ENCODE measurements at regions not wholly inside any gene's neighbourhood (a gene's known extent, or its start where the extent isn't known, plus 50 kb on each side); places are given as distances from the start of the nearest gene placed in this dataset.

- TF ChIP-seq TAF1 (IDR thresholded peaks at IDR 0.05; ENCODE audit: borderline replicate concordance, insufficient read depth, low read length) = no peak
- no peak for TF ChIP-seq FOXP2 (optimal IDR thresholded peaks at IDR 0.05; ENCODE audit: borderline replicate concordance, extremely low read depth, extremely low read length, insufficient read depth)
- TF ChIP-seq POLR2AphosphoS5 (IDR thresholded peaks at IDR 0.05; ENCODE audit: low read depth, low read length) = no peak
- TF ChIP-seq REST (IDR thresholded peaks at IDR 0.05; ENCODE audit: insufficient read depth in 1 of 2, low read depth in 2 of 2, low read length in 2 of 2) = no peak
- no peak for TF ChIP-seq SIN3A (IDR thresholded peaks at IDR 0.05; ENCODE audit: borderline replicate concordance, insufficient read depth, low read length)
These were observed 91.7 kb upstream of the B3GAT2 start for GRCh38 chr6:71048320-71049164.

- no peak for TF ChIP-seq SIN3A (IDR thresholded peaks at IDR 0.05; ENCODE audit: borderline replicate concordance, insufficient read depth, low read length)
- no peak for TF ChIP-seq POLR2AphosphoS5 (IDR thresholded peaks at IDR 0.05; ENCODE audit: low read depth, low read length)
- no peak for TF ChIP-seq TAF1 (IDR thresholded peaks at IDR 0.05; ENCODE audit: borderline replicate concordance, insufficient read depth, low read length)
- TF ChIP-seq FOXP2 (optimal IDR thresholded peaks at IDR 0.05; ENCODE audit: borderline replicate concordance, extremely low read depth, extremely low read length, insufficient read depth) = no peak
- TF ChIP-seq REST (IDR thresholded peaks at IDR 0.05; ENCODE audit: insufficient read depth in 1 of 2, low read depth in 2 of 2, low read length in 2 of 2) = no peak
These were observed 92.4 kb upstream of the B3GAT2 start for GRCh38 chr6:71049198-71049770.

GRCh38 chr6:71053475-71053874 lies 96.6 kb upstream of the B3GAT2 start:
- TF ChIP-seq TAF1 (IDR thresholded peaks at IDR 0.05; ENCODE audit: borderline replicate concordance, insufficient read depth, low read length) = no peak
- no peak for TF ChIP-seq REST (IDR thresholded peaks at IDR 0.05; ENCODE audit: insufficient read depth in 1 of 2, low read depth in 2 of 2, low read length in 2 of 2)
- TF ChIP-seq POLR2AphosphoS5 (IDR thresholded peaks at IDR 0.05; ENCODE audit: low read depth, low read length) = no peak

- no peak for TF ChIP-seq POLR2AphosphoS5 (IDR thresholded peaks at IDR 0.05; ENCODE audit: low read depth, low read length)
- no peak for TF ChIP-seq TAF1 (IDR thresholded peaks at IDR 0.05; ENCODE audit: borderline replicate concordance, insufficient read depth, low read length)
- TF ChIP-seq FOXP2 (optimal IDR thresholded peaks at IDR 0.05; ENCODE audit: borderline replicate concordance, extremely low read depth, extremely low read length, insufficient read depth) = no peak
- TF ChIP-seq SIN3A (IDR thresholded peaks at IDR 0.05; ENCODE audit: borderline replicate concordance, insufficient read depth, low read length) = no peak
- no peak for TF ChIP-seq REST (IDR thresholded peaks at IDR 0.05; ENCODE audit: insufficient read depth in 1 of 2, low read depth in 2 of 2, low read length in 2 of 2)
These were observed 99.8 kb upstream of the B3GAT2 start for GRCh38 chr6:71056656-71057055.

Data from PFSK-1 (cell line).